ENCODE measurements at regions not wholly inside any gene's neighbourhood (a gene's known extent, or its start where the extent isn't known, plus 50 kb on each side); places are given as distances from the start of the nearest gene placed in this dataset.

- TF ChIP-seq CTCF (IDR thresholded peaks at IDR 0.05) (no peak), POLR2A (IDR thresholded peaks at IDR 0.05) (no peak)
Observed at GRCh38 chr18:29930231-29930630, 1112.3 kb downstream of the DSC3 start.

Data from uterus (tissue), 2 donors.